NCI-H446 treated with DMSO at 0.1 percent for 48 hours (cell line): ENCODE measurements at regions not wholly inside any gene's neighbourhood (a gene's known extent, or its start where the extent isn't known, plus 50 kb on each side); places are given as distances from the start of the nearest gene placed in this dataset.

Experiments
- DNase-seq: peaks from one replicate; lab custom pipeline; 2025; lab: John Stamatoyannopoulos, UW

GRCh38 chr1:112040891-112041740 is 51.6 kb upstream of the KCND3 start:
- DNase-seq = no peak

- no peak for DNase-seq
Measured at GRCh38 chr1:112043901-112044300, 54.4 kb upstream of the KCND3 start.

- no peak for DNase-seq
Measured at GRCh38 chr1:112044745-112045144, 55.3 kb upstream of the KCND3 start.

GRCh38 chr1:112046630-112047029 is 57.2 kb upstream of the KCND3 start:
- no peak for DNase-seq

GRCh38 chr1:112048421-112048820 is 59.0 kb upstream of the KCND3 start:
- DNase-seq = no peak

GRCh38 chr1:112054510-112054909 is 65.0 kb upstream of the KCND3 start:
- peak; percentile 16 for DNase-seq

- DNase-seq = no peak
Measured at GRCh38 chr1:112056354-112056753, 66.9 kb upstream of the KCND3 start.

GRCh38 chr1:112057736-112058135 is 68.3 kb upstream of the KCND3 start:
- peak; percentile 66 for DNase-seq

- DNase-seq = no peak
Measured at GRCh38 chr1:112058815-112059450, 69.5 kb upstream of the KCND3 start.

GRCh38 chr1:112059679-112060078 is 70.2 kb upstream of the KCND3 start:
- DNase-seq = no peak

GRCh38 chr1:112060261-112060660 is 70.8 kb upstream of the KCND3 start:
- peak; percentile 78 for DNase-seq

- no peak for DNase-seq
Measured at GRCh38 chr1:112061056-112061455, 71.6 kb upstream of the KCND3 start.

GRCh38 chr1:112061901-112062320 is 72.4 kb upstream of the KCND3 start:
- peak; percentile 46 for DNase-seq

- DNase-seq = no peak
Measured at GRCh38 chr1:112063781-112064728, 74.6 kb upstream of the KCND3 start.

- no peak for DNase-seq
Measured at GRCh38 chr1:112067989-112068388, 78.5 kb upstream of the KCND3 start.

GRCh38 chr1:112070677-112071076 is 81.2 kb upstream of the KCND3 start:
- no peak for DNase-seq

GRCh38 chr1:112074711-112075110 is 85.2 kb upstream of the KCND3 start:
- DNase-seq = peak; percentile 14

- DNase-seq = no peak
Measured at GRCh38 chr1:112075566-112075965, 86.1 kb upstream of the KCND3 start.

GRCh38 chr1:112079446-112079845 is 90.0 kb upstream of the KCND3 start:
- DNase-seq = no peak

GRCh38 chr1:112083487-112083886 is 94.0 kb upstream of the KCND3 start:
- no peak for DNase-seq

GRCh38 chr1:112092656-112093371 is 103.3 kb upstream of the KCND3 start:
- no peak for DNase-seq

- DNase-seq = peak; percentile 20
Measured at GRCh38 chr1:112093372-112093694, 103.9 kb upstream of the KCND3 start.
